ENCODE measurements at regions not wholly inside any gene's neighbourhood (a gene's known extent, or its start where the extent isn't known, plus 50 kb on each side); places are given as distances from the start of the nearest gene placed in this dataset.
A peak's percentile ranks its signal among the peaks of the same experiment; 100 is the strongest.
"Not testable (repeated sequence)": the region's sequence is repeated elsewhere in the genome, so short reads cannot be mapped to it uniquely, and the experiment has no call there.

- peak; percentile 94 for TF ChIP-seq CTCF (IDR thresholded peaks at IDR 0.05; ENCODE audit: low read depth, low read length)
- peak; percentile 73 for TF ChIP-seq MYC (IDR thresholded peaks at IDR 0.05; ENCODE audit: low read depth, low read length)
- TF ChIP-seq MAX (IDR thresholded peaks at IDR 0.05; ENCODE audit: low read depth, low read length), result peak; percentile 84
- no peak for TF ChIP-seq POLR2A (IDR thresholded peaks at IDR 0.05; ENCODE audit: extremely low read depth, insufficient read length)
- no peak overlapping the region for H3K4me3 ChIP-seq (ENCODE audit: low read depth, low read length)
- peak; percentile 80 for DNase-seq (ENCODE audit: low read depth)
Measured at GRCh38 chr13:27359199-27359821, 65.1 kb upstream of the GTF3A start.

- H3K4me3 ChIP-seq (ENCODE audit: low read depth, low read length), result no peak overlapping the region
- no peak for DNase-seq (ENCODE audit: low read depth)
- TF ChIP-seq MYC (IDR thresholded peaks at IDR 0.05; ENCODE audit: low read depth, low read length) (no peak), POLR2A (IDR thresholded peaks at IDR 0.05; ENCODE audit: extremely low read depth, insufficient read length) (no peak), MAX (IDR thresholded peaks at IDR 0.05; ENCODE audit: low read depth, low read length) (no peak), CTCF (IDR thresholded peaks at IDR 0.05; ENCODE audit: low read depth, low read length) (no peak)
Measured at GRCh38 chr13:27360562-27360961, 63.9 kb upstream of the GTF3A start.

GRCh38 chr13:27362064-27362751, 62.2 kb upstream of the GTF3A start:
- DNase-seq (ENCODE audit: low read depth), result peak; percentile 89
- peak; percentile 28 for TF ChIP-seq POLR2A (IDR thresholded peaks at IDR 0.05; ENCODE audit: extremely low read depth, insufficient read length)
- TF ChIP-seq MYC (IDR thresholded peaks at IDR 0.05; ENCODE audit: low read depth, low read length), result peak; percentile 19; the same call in 1 of the 2 replicates
- TF ChIP-seq CTCF (IDR thresholded peaks at IDR 0.05; ENCODE audit: low read depth, low read length), result peak; percentile 89
- TF ChIP-seq MAX (IDR thresholded peaks at IDR 0.05; ENCODE audit: low read depth, low read length), result peak; percentile 74

GRCh38 chr13:27363637-27364036, 60.8 kb upstream of the GTF3A start:
- H3K4me3 ChIP-seq (ENCODE audit: low read depth, low read length); DNase-seq (ENCODE audit: low read depth): not testable (repeated sequence)

More at GRCh38 chr13:27362064-27362751, 62.2 kb upstream of the GTF3A start:
- peak overlapping the region; percentile 52 for H3K4me3 ChIP-seq (ENCODE audit: low read depth, low read length)

GRCh38 chr13:27367570-27367969, 56.8 kb upstream of the GTF3A start:
- DNase-seq (ENCODE audit: low read depth), result no peak
- TF ChIP-seq MYC (IDR thresholded peaks at IDR 0.05; ENCODE audit: low read depth, low read length) (no peak), CTCF (IDR thresholded peaks at IDR 0.05; ENCODE audit: low read depth, low read length) (no peak), POLR2A (IDR thresholded peaks at IDR 0.05; ENCODE audit: extremely low read depth, insufficient read length) (no peak), MAX (IDR thresholded peaks at IDR 0.05; ENCODE audit: low read depth, low read length) (no peak)
- H3K4me3 ChIP-seq (ENCODE audit: low read depth, low read length), result no peak overlapping the region

- peak; percentile 27 for DNase-seq (ENCODE audit: low read depth)
- TF ChIP-seq MYC (IDR thresholded peaks at IDR 0.05; ENCODE audit: low read depth, low read length) (no peak), MAX (IDR thresholded peaks at IDR 0.05; ENCODE audit: low read depth, low read length) (no peak), CTCF (IDR thresholded peaks at IDR 0.05; ENCODE audit: low read depth, low read length) (no peak), POLR2A (IDR thresholded peaks at IDR 0.05; ENCODE audit: extremely low read depth, insufficient read length) (no peak)
Measured at GRCh38 chr13:27370305-27370872, 54.0 kb upstream of the GTF3A start.

More at GRCh38 chr13:27370305-27370872, 54.0 kb upstream of the GTF3A start:
- H3K4me3 ChIP-seq (ENCODE audit: low read depth, low read length), result no peak overlapping the region
